ENCODE measurements at regions not wholly inside any gene's neighbourhood (a gene's known extent, or its start where the extent isn't known, plus 50 kb on each side); places are given as distances from the start of the nearest gene placed in this dataset.

DNA sequence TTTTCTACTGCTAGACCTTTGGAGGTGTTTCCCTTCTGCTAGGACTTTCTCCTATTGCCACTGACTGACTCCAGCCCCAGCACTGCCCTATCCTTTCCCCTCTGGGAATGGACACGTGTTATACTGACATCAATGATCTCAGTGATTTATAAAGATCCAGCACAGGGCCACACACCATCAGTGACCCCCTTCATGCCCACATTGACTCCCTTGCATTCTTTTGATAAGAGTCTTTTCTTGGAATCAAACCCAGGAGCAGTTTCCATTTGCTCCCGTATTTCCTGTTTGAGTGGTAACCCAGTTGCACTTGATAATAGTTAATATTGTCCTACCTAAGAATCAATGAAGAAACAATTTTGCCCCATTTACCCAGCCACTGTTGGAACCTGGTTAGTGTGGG is 501.0 kb upstream of the USP24 start (continued):
- TF ChIP-seq, protein P1, sequence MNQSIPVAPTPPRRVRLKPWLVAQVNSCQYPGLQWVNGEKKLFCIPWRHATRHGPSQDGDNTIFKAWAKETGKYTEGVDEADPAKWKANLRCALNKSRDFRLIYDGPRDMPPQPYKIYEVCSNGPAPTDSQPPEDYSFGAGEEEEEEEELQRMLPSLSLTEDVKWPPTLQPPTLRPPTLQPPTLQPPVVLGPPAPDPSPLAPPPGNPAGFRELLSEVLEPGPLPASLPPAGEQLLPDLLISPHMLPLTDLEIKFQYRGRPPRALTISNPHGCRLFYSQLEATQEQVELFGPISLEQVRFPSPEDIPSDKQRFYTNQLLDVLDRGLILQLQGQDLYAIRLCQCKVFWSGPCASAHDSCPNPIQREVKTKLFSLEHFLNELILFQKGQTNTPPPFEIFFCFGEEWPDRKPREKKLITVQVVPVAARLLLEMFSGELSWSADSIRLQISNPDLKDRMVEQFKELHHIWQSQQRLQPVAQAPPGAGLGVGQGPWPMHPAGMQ (IDR thresholded peaks at IDR 0.05; ENCODE audit: borderline replicate concordance): no peak
- TF ChIP-seq ZNF622 (IDR thresholded peaks at IDR 0.05): no peak

DNA sequence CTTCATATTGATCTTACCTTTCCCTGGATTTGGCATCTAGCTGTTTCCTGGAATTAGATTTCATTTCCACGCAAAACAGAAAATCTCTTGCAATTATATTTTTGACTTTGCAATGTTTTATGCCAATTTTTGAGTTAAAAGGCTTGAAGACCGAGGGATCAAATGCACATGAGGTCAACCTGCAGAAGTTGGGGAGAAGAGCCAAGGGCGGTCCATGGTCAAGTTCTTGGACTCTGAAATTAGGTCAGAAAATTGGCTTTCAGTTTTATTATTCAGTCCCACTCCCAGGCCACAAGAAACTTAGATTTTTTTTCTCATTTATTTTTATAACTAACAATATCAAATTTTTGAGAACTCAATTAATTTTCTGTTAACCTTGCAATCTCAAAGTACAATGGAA is 499.1 kb upstream of the USP24 start:
- WGBS (ENCODE audit: insufficient coverage, insufficient replicate concordance, low lambda C conversion rate, missing lambda C conversion rate): 28% methylated on average over 3 of the region's 3 CpGs
- no peak overlapping the region for H2AFZ ChIP-seq (ENCODE audit: control insufficient read depth, low read depth, low read length)
- ATAC-seq (no peak), DNase-seq (ENCODE audit: low read depth, low spot score) (no peak), FAIRE-seq (no peak)
- H4K20me1 ChIP-seq (ENCODE audit: control insufficient read depth, insufficient read depth): no peaks in the 10 kb centered on the region
- H3K4me2 ChIP-seq (ENCODE audit: control insufficient read depth, insufficient read depth): no peak overlapping the region
- CTCF ChIA-PET: no interaction called here
- POLR2A ChIA-PET: no interaction called here
- H3K4me3 ChIP-seq: no peak overlapping the region
- H3K9ac ChIP-seq (ENCODE audit: control insufficient read depth, insufficient read depth, low read length): no peak overlapping the region
- H3K79me2 ChIP-seq (ENCODE audit: control insufficient read depth, insufficient read depth, low read length): no peaks in the 10 kb centered on the region
- RAD21 ChIA-PET (ENCODE audit: unreplicated experiment): no interaction called here
- H3K9me3 ChIP-seq (replicated peaks; ENCODE audit: control insufficient read depth, insufficient read depth, low read length): no peaks in the 10 kb centered on the region
- H3K27me3 ChIP-seq (replicated peaks in 1 of 2; ENCODE audit: control insufficient read depth in 2 of 2, insufficient read depth in 2 of 2, low read length in 1 of 2): no peaks in the 10 kb centered on the region; a peak in 2 of 4 replicates
- in situ Hi-C loops (cut with MboI) (no loop called here), intact Hi-C loops (cut with micrococcal nuclease; ENCODE audit: unreplicated experiment) (no loop called here)
- SMC1A ChIA-PET (ENCODE audit: uncharacterized antibody, unreplicated experiment): no interaction called here
- no TSS peak for BruUV-seq (replicated peaks)
- TF ChIP-seq KDM1A (IDR thresholded peaks at IDR 0.05; ENCODE audit: borderline replicate concordance) (no peak), CREM (IDR thresholded peaks at IDR 0.05; ENCODE audit: low read depth) (no peak), SREBF1 (IDR thresholded peaks at IDR 0.05; ENCODE audit: low read length) (no peak), SREBF2 (IDR thresholded peaks at IDR 0.05; ENCODE audit: low read length) (no peak), BRCA1 (IDR thresholded peaks at IDR 0.05; ENCODE audit: low read depth, low read length) (no peak), CEBPB (IDR thresholded peaks at IDR 0.05; ENCODE audit: borderline replicate concordance in 1 of 2, low read depth in 2 of 2, low read length in 2 of 2) (no peak), MEF2A (IDR thresholded peaks at IDR 0.05; ENCODE audit: insufficient read depth, low read depth, low read length) (no peak), GATAD2B (conservative IDR thresholded peaks at IDR 0.05; ENCODE audit: low read depth) (no peak)
- TF ChIP-seq, protein P2, sequence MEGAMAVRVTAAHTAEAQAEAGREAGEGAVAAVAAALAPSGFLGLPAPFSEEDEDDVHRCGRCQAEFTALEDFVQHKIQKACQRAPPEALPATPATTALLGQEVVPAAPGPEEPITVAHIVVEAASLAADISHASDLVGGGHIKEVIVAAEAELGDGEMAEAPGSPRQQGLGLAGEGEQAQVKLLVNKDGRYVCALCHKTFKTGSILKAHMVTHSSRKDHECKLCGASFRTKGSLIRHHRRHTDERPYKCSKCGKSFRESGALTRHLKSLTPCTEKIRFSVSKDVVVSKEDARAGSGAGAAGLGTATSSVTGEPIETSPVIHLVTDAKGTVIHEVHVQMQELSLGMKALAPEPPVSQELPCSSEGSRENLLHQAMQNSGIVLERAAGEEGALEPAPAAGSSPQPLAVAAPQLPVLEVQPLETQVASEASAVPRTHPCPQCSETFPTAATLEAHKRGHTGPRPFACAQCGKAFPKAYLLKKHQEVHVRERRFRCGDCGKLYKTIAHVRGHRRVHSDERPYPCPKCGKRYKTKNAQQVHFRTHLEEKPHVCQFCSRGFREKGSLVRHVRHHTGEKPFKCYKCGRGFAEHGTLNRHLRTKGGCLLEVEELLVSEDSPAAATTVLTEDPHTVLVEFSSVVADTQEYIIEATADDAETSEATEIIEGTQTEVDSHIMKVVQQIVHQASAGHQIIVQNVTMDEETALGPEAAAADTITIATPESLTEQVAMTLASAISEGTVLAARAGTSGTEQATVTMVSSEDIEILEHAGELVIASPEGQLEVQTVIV (IDR thresholded peaks at IDR 0.05; ENCODE audit: borderline replicate concordance, partially characterized antibody): no peak
- TF ChIP-seq, protein P1 (IDR thresholded peaks at IDR 0.05; ENCODE audit: borderline replicate concordance): no peak
- TF ChIP-seq, protein P3, sequence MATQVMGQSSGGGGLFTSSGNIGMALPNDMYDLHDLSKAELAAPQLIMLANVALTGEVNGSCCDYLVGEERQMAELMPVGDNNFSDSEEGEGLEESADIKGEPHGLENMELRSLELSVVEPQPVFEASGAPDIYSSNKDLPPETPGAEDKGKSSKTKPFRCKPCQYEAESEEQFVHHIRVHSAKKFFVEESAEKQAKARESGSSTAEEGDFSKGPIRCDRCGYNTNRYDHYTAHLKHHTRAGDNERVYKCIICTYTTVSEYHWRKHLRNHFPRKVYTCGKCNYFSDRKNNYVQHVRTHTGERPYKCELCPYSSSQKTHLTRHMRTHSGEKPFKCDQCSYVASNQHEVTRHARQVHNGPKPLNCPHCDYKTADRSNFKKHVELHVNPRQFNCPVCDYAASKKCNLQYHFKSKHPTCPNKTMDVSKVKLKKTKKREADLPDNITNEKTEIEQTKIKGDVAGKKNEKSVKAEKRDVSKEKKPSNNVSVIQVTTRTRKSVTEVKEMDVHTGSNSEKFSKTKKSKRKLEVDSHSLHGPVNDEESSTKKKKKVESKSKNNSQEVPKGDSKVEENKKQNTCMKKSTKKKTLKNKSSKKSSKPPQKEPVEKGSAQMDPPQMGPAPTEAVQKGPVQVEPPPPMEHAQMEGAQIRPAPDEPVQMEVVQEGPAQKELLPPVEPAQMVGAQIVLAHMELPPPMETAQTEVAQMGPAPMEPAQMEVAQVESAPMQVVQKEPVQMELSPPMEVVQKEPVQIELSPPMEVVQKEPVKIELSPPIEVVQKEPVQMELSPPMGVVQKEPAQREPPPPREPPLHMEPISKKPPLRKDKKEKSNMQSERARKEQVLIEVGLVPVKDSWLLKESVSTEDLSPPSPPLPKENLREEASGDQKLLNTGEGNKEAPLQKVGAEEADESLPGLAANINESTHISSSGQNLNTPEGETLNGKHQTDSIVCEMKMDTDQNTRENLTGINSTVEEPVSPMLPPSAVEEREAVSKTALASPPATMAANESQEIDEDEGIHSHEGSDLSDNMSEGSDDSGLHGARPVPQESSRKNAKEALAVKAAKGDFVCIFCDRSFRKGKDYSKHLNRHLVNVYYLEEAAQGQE (IDR thresholded peaks at IDR 0.05; ENCODE audit: low read depth, low read length): no peak
- H3K27ac ChIP-seq (ENCODE audit: control insufficient read depth, insufficient read depth): no peak overlapping the region
- H3K36me3 ChIP-seq (ENCODE audit: control insufficient read depth in 2 of 2, insufficient read depth in 2 of 2, low read length in 1 of 2): no peaks in the 10 kb centered on the region
- no peaks in the 10 kb centered on the region for H3K4me1 ChIP-seq (ENCODE audit: control insufficient read depth, insufficient read depth, low read length)
